GM12874 (cell line): ENCODE measurements at regions not wholly inside any gene's neighbourhood (a gene's known extent, or its start where the extent isn't known, plus 50 kb on each side); places are given as distances from the start of the nearest gene placed in this dataset.

Experiments
- CTCF ChIP-seq: IDR thresholded peaks from 2 replicates; pipeline ENCODE4 v1.5.1; 2011; ENCODE audit warnings: low read depth, mild to moderate bottlenecking, control low read depth, low read length, moderate library complexity; ENCODE audit not compliant: insufficient read depth

GRCh38 chr7:91692800-91693199 lies 187.7 kb downstream of the MTERF1 start:
- no peak for TF ChIP-seq CTCF

- TF ChIP-seq CTCF: no peak
Measured at GRCh38 chr7:91694351-91694841, 186.1 kb downstream of the MTERF1 start.

DNA sequence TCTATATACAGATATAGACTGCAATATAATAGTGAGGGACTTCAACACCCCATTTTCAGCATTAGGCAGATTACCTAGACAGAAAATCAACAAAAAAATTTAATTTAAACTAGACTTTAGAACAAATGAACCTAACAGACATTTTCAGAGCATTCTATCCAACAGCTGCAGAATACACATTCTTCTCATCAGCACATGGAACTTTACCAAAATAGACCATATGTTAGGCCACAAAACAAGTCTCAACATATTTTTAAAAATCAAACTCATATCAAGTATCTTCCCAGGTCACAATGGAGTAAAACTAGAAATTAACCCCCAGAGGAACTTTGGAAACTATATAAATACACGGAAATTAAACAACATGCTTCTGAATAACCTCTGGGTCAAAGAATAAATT lies 169.6 kb downstream of the MTERF1 start:
- no peak for TF ChIP-seq CTCF

GRCh38 chr7:91713669-91714068 lies 166.8 kb downstream of the MTERF1 start:
- no peak for TF ChIP-seq CTCF

DNA sequence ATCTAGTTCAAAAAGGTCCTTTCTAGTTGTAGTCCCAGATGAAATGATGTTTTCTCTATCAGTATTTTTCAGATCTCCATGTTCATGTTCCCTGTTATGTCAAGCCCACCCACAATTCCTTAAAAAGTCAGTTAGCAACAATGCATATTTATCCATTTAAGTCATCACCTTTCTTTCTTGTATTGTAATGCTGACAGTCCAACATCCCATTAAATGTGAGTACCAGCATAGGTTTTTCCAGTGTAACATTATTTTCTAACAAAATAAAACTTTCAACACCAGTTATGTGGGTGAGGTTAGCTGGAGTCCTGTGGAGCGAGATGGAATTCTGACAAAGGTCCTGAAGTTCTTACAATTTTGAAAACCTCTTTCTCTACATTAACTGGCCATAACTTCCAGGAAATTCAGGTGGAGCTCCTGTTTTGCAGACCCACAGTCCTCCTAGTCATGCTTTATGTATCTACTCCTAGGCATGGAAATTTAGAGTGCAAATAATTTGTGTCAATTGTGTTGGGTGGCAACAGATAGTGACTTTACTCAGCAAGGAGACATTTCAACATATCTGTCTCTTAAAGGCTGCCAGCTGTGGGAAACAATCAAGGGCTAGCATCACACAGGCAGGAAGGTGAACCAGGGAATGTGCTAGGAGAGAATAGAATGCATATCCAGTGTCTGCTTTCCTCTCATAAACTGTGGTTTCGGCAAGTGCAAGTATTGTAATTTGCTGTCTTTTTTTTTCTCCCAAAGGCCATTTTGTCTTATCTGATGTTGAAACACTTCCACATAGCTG lies 162.6 kb downstream of the MTERF1 start:
- no peak for TF ChIP-seq CTCF

DNA sequence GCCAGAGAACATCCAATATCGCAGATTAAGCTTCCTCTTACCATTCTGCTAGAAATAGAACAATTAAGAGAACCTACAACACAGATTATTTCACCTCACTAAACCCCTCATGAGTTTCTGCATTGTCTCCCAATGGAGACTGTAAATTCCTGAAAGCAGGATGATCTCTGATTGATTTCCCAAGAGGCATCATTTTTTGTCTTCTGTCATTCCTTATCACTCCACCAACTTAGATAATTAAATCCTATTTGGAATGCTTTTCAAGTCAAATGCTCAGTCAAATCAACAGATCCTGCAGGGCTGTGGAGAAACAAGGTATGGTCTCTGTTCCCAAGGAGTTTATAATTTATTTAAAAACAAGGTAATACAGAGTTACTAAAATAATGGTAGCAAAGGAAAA lies 161.5 kb downstream of the MTERF1 start:
- TF ChIP-seq CTCF: no peak

- no peak for TF ChIP-seq CTCF
Measured at GRCh38 chr7:91720260-91720937, 160.1 kb downstream of the MTERF1 start.
